ENCODE measurements at regions not wholly inside any gene's neighbourhood (a gene's known extent, or its start where the extent isn't known, plus 50 kb on each side); places are given as distances from the start of the nearest gene placed in this dataset.
"Not testable (repeated sequence)": the region's sequence is repeated elsewhere in the genome, so short reads cannot be mapped to it uniquely, and the experiment has no call there.

- Mint-ChIP-seq H3K4me3 (ENCODE audit: low read depth, unreplicated experiment) (no peak overlapping the region), H3K4me1 (ENCODE audit: low read depth, unreplicated experiment) (no peaks in the 10 kb centered on the region), H3K27ac (ENCODE audit: unreplicated experiment) (no peak overlapping the region), H3K36me3 (ENCODE audit: insufficient read depth, unreplicated experiment) (no peaks in the 10 kb centered on the region), H3K9me3 (ENCODE audit: low read depth, unreplicated experiment) (no peaks in the 10 kb centered on the region), H3K27me3 (ENCODE audit: unreplicated experiment) (no peaks in the 10 kb centered on the region)
- DNase-seq = no peak
- CTCF ChIA-PET = no interaction called here
- intact Hi-C loops (cut with micrococcal nuclease; ENCODE audit: unreplicated experiment) = no loop called here
- no TSS peak for BruUV-seq (replicated peaks)
- no peak for TF ChIP-seq CTCF (IDR thresholded peaks at IDR 0.05; ENCODE audit: unreplicated experiment)
These were observed 111.7 kb downstream of the ADAMTS15 start for GRCh38 chr11:130560000-130560780.

GRCh38 chr11:130560781-130561109 is 112.3 kb downstream of the ADAMTS15 start:
- no peaks in the 10 kb centered on the region for H3K9me3 Mint-ChIP-seq (ENCODE audit: low read depth, unreplicated experiment)
- CTCF ChIA-PET = no interaction called here
- H3K27ac Mint-ChIP-seq (ENCODE audit: unreplicated experiment) = no peak overlapping the region

GRCh38 chr11:130561441-130561881 is 113.0 kb downstream of the ADAMTS15 start:
- H3K4me3 Mint-ChIP-seq (ENCODE audit: low read depth, unreplicated experiment) = no peak overlapping the region
- peaks cover 4% of the 10 kb centered on the region for H3K27me3 Mint-ChIP-seq (ENCODE audit: unreplicated experiment)
- no peak overlapping the region for H3K27ac Mint-ChIP-seq (ENCODE audit: unreplicated experiment)
- no TSS peak for BruUV-seq (replicated peaks)
- H3K4me1 Mint-ChIP-seq (ENCODE audit: low read depth, unreplicated experiment) = no peaks in the 10 kb centered on the region
- CTCF ChIA-PET = no interaction called here
- H3K36me3 Mint-ChIP-seq (ENCODE audit: insufficient read depth, unreplicated experiment) = no peaks in the 10 kb centered on the region
- intact Hi-C loops (cut with micrococcal nuclease; ENCODE audit: unreplicated experiment) = no loop called here
- H3K9me3 Mint-ChIP-seq (ENCODE audit: low read depth, unreplicated experiment) = no peaks in the 10 kb centered on the region
- DNase-seq = no peak
- TF ChIP-seq CTCF (IDR thresholded peaks at IDR 0.05; ENCODE audit: unreplicated experiment) = no peak

More at GRCh38 chr11:130560781-130561109, 112.3 kb downstream of the ADAMTS15 start:
- Mint-ChIP-seq H3K4me3 (ENCODE audit: low read depth, unreplicated experiment) (no peak overlapping the region), H3K36me3 (ENCODE audit: insufficient read depth, unreplicated experiment) (no peaks in the 10 kb centered on the region), H3K27me3 (ENCODE audit: unreplicated experiment) (no peaks in the 10 kb centered on the region), H3K4me1 (ENCODE audit: low read depth, unreplicated experiment) (no peaks in the 10 kb centered on the region)
- no TSS peak for BruUV-seq (replicated peaks)
- DNase-seq = no peak
- intact Hi-C loops (cut with micrococcal nuclease; ENCODE audit: unreplicated experiment) = no loop called here
- no peak for TF ChIP-seq CTCF (IDR thresholded peaks at IDR 0.05; ENCODE audit: unreplicated experiment)

GRCh38 chr11:130562549-130562948 is 114.1 kb downstream of the ADAMTS15 start:
- DNase-seq = no peak
- Mint-ChIP-seq H3K4me1 (ENCODE audit: low read depth, unreplicated experiment) (no peaks in the 10 kb centered on the region), H3K27me3 (ENCODE audit: unreplicated experiment) (peaks cover 12% of the 10 kb centered on the region), H3K27ac (ENCODE audit: unreplicated experiment) (no peak overlapping the region), H3K36me3 (ENCODE audit: insufficient read depth, unreplicated experiment) (no peaks in the 10 kb centered on the region), H3K4me3 (ENCODE audit: low read depth, unreplicated experiment) (no peak overlapping the region), H3K9me3 (ENCODE audit: low read depth, unreplicated experiment) (no peaks in the 10 kb centered on the region)
- CTCF ChIA-PET = no interaction called here
- no peak for TF ChIP-seq CTCF (IDR thresholded peaks at IDR 0.05; ENCODE audit: unreplicated experiment)
- intact Hi-C loops (cut with micrococcal nuclease; ENCODE audit: unreplicated experiment) = no loop called here
- no TSS peak for BruUV-seq (replicated peaks)

- CTCF ChIA-PET; BruUV-seq (replicated peaks); H3K36me3 Mint-ChIP-seq (ENCODE audit: insufficient read depth, unreplicated experiment); H3K27ac Mint-ChIP-seq (ENCODE audit: unreplicated experiment); H3K4me3 Mint-ChIP-seq (ENCODE audit: low read depth, unreplicated experiment); DNase-seq; H3K9me3 Mint-ChIP-seq (ENCODE audit: low read depth, unreplicated experiment); intact Hi-C loops (cut with micrococcal nuclease; ENCODE audit: unreplicated experiment); H3K4me1 Mint-ChIP-seq (ENCODE audit: low read depth, unreplicated experiment): not testable (repeated sequence)
- H3K27me3 Mint-ChIP-seq (ENCODE audit: unreplicated experiment) = peaks cover 29% of the 10 kb centered on the region
These were observed 117.9 kb downstream of the ADAMTS15 start for GRCh38 chr11:130566360-130566759.

Measured in Calu3 (cell line).